Natural killer cell (primary cell): ENCODE measurements at regions not wholly inside any gene's neighbourhood (a gene's known extent, or its start where the extent isn't known, plus 50 kb on each side); places are given as distances from the start of the nearest gene placed in this dataset.
"Not testable (repeated sequence)": the region's sequence is repeated elsewhere in the genome, so short reads cannot be mapped to it uniquely, and the experiment has no call there.

Experiments
- ATAC-seq, 3 donors: fragments of 150-1000 bp in 2 of 3; fragments of 200-7000 bp in 1 of 3; cut with Tn5 transposase; 1 replicate in 1 of 3; 2 replicates in 2 of 3; pipeline ENCODE4 v1.10.0; 2021; ENCODE audit warnings: mild to moderate bottlenecking in 2 of 3, moderate library complexity in 2 of 3
- DNase-seq, 2 donors: peaks; one replicate each; pipeline versions ENCODE4 v3.0.0 to v3.0.0-alpha.2; 2013 to 2021; ENCODE audit warnings: mixed read lengths in 1 of 2
- H3K27ac ChIP-seq: one replicate; pipeline ENCODE4 v1.5.1; 2013; ENCODE audit warnings: mild to moderate bottlenecking, low read length
- H3K27me3 ChIP-seq: one replicate; pipeline ENCODE4 v1.6.1; 2013; ENCODE audit warnings: low read length; ENCODE audit not compliant: control insufficient read depth, insufficient read depth
- H3K36me3 ChIP-seq: one replicate; pipeline ENCODE4 v1.6.1; 2013; ENCODE audit warnings: low read length; ENCODE audit not compliant: control insufficient read depth, insufficient read depth
- H3K4me1 ChIP-seq: one replicate; pipeline ENCODE4 v1.6.1; 2013; ENCODE audit warnings: low read length; ENCODE audit not compliant: control insufficient read depth, insufficient read depth
- H3K4me3 ChIP-seq: one replicate; pipeline ENCODE4 v1.5.1; 2013; ENCODE audit warnings: low read length
- H3K9me3 ChIP-seq: one replicate; pipeline ENCODE4 v1.6.1; 2013; ENCODE audit warnings: low read length; ENCODE audit not compliant: control insufficient read depth, insufficient read depth
- H3K27ac Mint-ChIP-seq, 2 donors: one replicate each; pipeline ENCODE4 v1.8.0; 2022; ENCODE audit warnings: mild to moderate bottlenecking in 2 of 2, mixed read lengths in 2 of 2, moderate library complexity in 1 of 2
- H3K27me3 Mint-ChIP-seq, 2 donors: one replicate each; pipeline ENCODE4 v1.8.0; 2022; ENCODE audit warnings: low read depth in 2 of 2, mixed read lengths in 2 of 2
- H3K36me3 Mint-ChIP-seq: one replicate; pipeline ENCODE4 v1.8.0; 2022; ENCODE audit warnings: mixed read lengths
- H3K4me1 Mint-ChIP-seq, 2 donors: one replicate each; pipeline ENCODE4 v1.8.0; 2022; ENCODE audit warnings: mixed read lengths in 2 of 2
- H3K4me3 Mint-ChIP-seq: one replicate; pipeline ENCODE4 v1.8.0; 2022; ENCODE audit warnings: mild to moderate bottlenecking, moderate library complexity, mixed read lengths
- H3K9me3 Mint-ChIP-seq, 2 donors: one replicate each; pipeline ENCODE4 v1.8.0; 2022; ENCODE audit warnings: mixed read lengths in 2 of 2
- WGBS: methylation state at CpG from one replicate; pipeline ENCODE4 v1.1.7; 2013; ENCODE audit warnings: missing lambda C conversion rate; ENCODE audit not compliant: insufficient coverage; 5-methylcytosine and 5-hydroxymethylcytosine counted together
- intact Hi-C: fragments of 100-400 bp; cut with micrococcal nuclease; formaldehyde crosslinking; loops from one replicate; pipeline ENCODE4 v1.14.2; 2022

DNA sequence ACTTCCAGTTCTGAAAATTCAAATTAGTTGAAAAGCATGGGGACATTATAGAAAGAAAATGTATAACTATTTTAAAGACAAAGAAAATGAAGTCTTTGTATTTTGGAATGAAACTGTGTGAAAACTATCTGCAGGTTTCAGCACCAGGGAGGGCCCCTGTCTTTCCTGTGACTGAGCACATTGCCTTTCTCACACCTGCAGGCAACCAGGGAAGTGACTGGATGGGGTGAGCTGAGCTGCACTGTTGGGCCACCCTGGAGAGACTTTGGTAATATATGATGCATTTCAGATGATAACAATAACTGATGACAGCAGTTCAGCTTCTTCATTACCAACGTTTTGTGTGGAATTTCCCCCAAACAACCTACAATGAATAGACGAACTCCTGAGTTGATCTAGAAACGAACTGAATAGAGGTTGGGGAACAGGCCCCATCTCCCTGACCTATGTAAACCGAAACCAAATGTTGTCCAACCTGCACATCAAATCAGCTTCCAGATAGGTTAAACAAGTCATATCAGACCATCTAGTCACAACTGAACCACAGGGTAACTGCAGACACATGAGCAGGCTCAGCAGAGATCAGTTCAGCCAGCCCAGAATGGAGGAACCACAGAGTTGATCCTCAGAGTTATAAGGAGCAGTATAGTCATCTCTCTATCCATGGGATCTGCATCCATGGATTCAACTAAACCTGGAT lies 1402.2 kb downstream of the RPIA start:
- H3K4me1 Mint-ChIP-seq, DNase-seq, H3K36me3 ChIP-seq, H3K4me3 ChIP-seq, H3K27ac Mint-ChIP-seq, H3K9me3 ChIP-seq, H3K27me3 Mint-ChIP-seq, H3K9me3 Mint-ChIP-seq, H3K4me1 ChIP-seq, ATAC-seq, H3K36me3 Mint-ChIP-seq, H3K27me3 ChIP-seq, intact Hi-C loops, H3K27ac ChIP-seq, H3K4me3 Mint-ChIP-seq: not testable (repeated sequence)
- no CpG with 5 or more reads among the region's 4 CpGs for WGBS

GRCh38 chr2:90097617-90098016 lies 1406.1 kb downstream of the RPIA start:
- H3K27me3 Mint-ChIP-seq, H3K4me3 Mint-ChIP-seq, H3K4me1 ChIP-seq, H3K27me3 ChIP-seq, H3K4me3 ChIP-seq, H3K9me3 Mint-ChIP-seq, DNase-seq, H3K36me3 Mint-ChIP-seq, ATAC-seq, H3K4me1 Mint-ChIP-seq, H3K9me3 ChIP-seq, H3K27ac ChIP-seq, intact Hi-C loops, H3K27ac Mint-ChIP-seq, H3K36me3 ChIP-seq: not testable (repeated sequence)
- WGBS: 80% methylated on average over 1 of the region's 4 CpGs

DNA sequence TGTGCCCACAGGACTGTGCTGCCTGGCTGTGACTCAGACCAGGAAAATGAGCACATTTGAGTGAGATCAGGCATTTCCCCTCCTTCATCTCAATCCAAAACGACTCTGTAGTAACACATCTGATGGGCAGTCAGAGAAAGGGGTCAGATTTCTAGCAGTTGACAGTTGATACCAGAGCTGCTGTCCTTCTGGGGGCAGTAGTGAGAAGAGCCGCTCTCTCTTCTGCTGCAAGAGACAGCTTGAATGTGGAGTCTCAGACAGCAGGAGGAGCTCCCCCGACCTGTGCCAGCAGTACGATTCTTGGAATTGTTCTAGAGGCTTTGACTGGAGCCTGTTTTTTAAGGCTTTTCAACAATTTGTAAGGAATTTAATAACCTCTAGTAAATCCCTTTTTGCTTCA lies 1413.7 kb downstream of the RPIA start:
- DNase-seq, H3K4me1 Mint-ChIP-seq, H3K27me3 ChIP-seq, H3K4me1 ChIP-seq, H3K36me3 Mint-ChIP-seq, H3K27ac Mint-ChIP-seq, H3K27ac ChIP-seq, H3K9me3 Mint-ChIP-seq, intact Hi-C loops, H3K27me3 Mint-ChIP-seq, H3K4me3 ChIP-seq, H3K9me3 ChIP-seq, H3K4me3 Mint-ChIP-seq, H3K36me3 ChIP-seq, ATAC-seq: not testable (repeated sequence)
- 48% methylated on average over 2 of the region's 4 CpGs for WGBS

GRCh38 chr2:90123409-90123808 lies 1431.9 kb downstream of the RPIA start:
- H3K4me1 ChIP-seq, H3K27me3 Mint-ChIP-seq, H3K27ac Mint-ChIP-seq, H3K27me3 ChIP-seq, H3K4me3 Mint-ChIP-seq, H3K4me1 Mint-ChIP-seq, H3K9me3 ChIP-seq, intact Hi-C loops, ATAC-seq, H3K36me3 ChIP-seq, H3K36me3 Mint-ChIP-seq, H3K9me3 Mint-ChIP-seq, H3K4me3 ChIP-seq, H3K27ac ChIP-seq, DNase-seq: not testable (repeated sequence)
- WGBS: 72% methylated on average over 2 of the region's 4 CpGs

GRCh38 chr2:90139046-90139445 lies 1447.6 kb downstream of the RPIA start:
- H3K9me3 ChIP-seq, H3K36me3 Mint-ChIP-seq, H3K4me3 ChIP-seq, H3K36me3 ChIP-seq, H3K27me3 ChIP-seq, ATAC-seq, H3K27ac Mint-ChIP-seq, H3K4me3 Mint-ChIP-seq, H3K4me1 ChIP-seq, DNase-seq, H3K27ac ChIP-seq, H3K4me1 Mint-ChIP-seq, H3K9me3 Mint-ChIP-seq, H3K27me3 Mint-ChIP-seq, intact Hi-C loops: not testable (repeated sequence)
- no CpG with 5 or more reads among the region's 1 CpG for WGBS

GRCh38 chr2:90141558-90141957 lies 1450.1 kb downstream of the RPIA start:
- H3K27ac Mint-ChIP-seq, H3K9me3 ChIP-seq, H3K36me3 Mint-ChIP-seq, H3K4me3 Mint-ChIP-seq, DNase-seq, H3K36me3 ChIP-seq, ATAC-seq, H3K4me1 ChIP-seq, H3K27me3 ChIP-seq, H3K9me3 Mint-ChIP-seq, H3K27ac ChIP-seq, H3K4me3 ChIP-seq, H3K27me3 Mint-ChIP-seq, intact Hi-C loops, H3K4me1 Mint-ChIP-seq: not testable (repeated sequence)
- WGBS: 58% methylated on average over 3 of the region's 5 CpGs

GRCh38 chr2:90151805-90152204 lies 1460.3 kb downstream of the RPIA start:
- H3K27me3 Mint-ChIP-seq, H3K4me3 ChIP-seq, H3K4me3 Mint-ChIP-seq, H3K27me3 ChIP-seq, H3K36me3 ChIP-seq, H3K9me3 ChIP-seq, intact Hi-C loops, H3K36me3 Mint-ChIP-seq, H3K9me3 Mint-ChIP-seq, H3K4me1 ChIP-seq, H3K4me1 Mint-ChIP-seq, H3K27ac Mint-ChIP-seq, DNase-seq, H3K27ac ChIP-seq, ATAC-seq: not testable (repeated sequence)

DNA sequence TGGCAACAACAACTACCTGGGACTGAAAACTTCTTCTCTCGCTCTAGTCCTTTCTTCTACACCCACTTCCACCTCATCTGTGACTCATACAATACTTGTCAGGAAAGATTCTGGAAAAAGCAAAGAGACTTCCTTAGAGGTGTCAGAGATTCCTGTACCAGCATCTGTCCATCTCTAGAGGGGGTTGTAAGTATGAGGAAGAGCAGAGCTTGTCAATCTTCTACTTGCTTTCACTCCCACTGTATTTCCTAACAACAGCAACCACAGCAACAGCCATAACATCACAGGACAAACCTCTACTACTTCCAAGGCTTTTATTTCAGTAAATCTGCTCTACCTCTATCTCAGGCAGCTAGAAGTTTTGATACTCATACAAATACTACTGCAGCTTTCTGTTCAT lies 1479.5 kb downstream of the RPIA start:
- H3K27ac Mint-ChIP-seq, H3K9me3 Mint-ChIP-seq, H3K4me1 ChIP-seq, H3K9me3 ChIP-seq, H3K4me1 Mint-ChIP-seq, H3K36me3 ChIP-seq, H3K36me3 Mint-ChIP-seq, DNase-seq, ATAC-seq, intact Hi-C loops, H3K27me3 Mint-ChIP-seq, H3K27ac ChIP-seq, H3K27me3 ChIP-seq, H3K4me3 ChIP-seq, H3K4me3 Mint-ChIP-seq: not testable (repeated sequence)
- 57% methylated on average over 1 of the region's 1 CpG for WGBS
